ENCODE measurements at regions not wholly inside any gene's neighbourhood (a gene's known extent, or its start where the extent isn't known, plus 50 kb on each side); places are given as distances from the start of the nearest gene placed in this dataset.
"Not testable (repeated sequence)": the region's sequence is repeated elsewhere in the genome, so short reads cannot be mapped to it uniquely, and the experiment has no call there.

GRCh38 chr12:107364875-107365518 is 271.6 kb upstream of the CRY1 start:
- FAIRE-seq: no peak
- DNase-seq (ENCODE audit: insufficient read length, low spot score): no peak

- FAIRE-seq: no peak
- DNase-seq (ENCODE audit: insufficient read length, low spot score): no peak
Measured at GRCh38 chr12:107365703-107366102, 272.4 kb upstream of the CRY1 start.

DNA sequence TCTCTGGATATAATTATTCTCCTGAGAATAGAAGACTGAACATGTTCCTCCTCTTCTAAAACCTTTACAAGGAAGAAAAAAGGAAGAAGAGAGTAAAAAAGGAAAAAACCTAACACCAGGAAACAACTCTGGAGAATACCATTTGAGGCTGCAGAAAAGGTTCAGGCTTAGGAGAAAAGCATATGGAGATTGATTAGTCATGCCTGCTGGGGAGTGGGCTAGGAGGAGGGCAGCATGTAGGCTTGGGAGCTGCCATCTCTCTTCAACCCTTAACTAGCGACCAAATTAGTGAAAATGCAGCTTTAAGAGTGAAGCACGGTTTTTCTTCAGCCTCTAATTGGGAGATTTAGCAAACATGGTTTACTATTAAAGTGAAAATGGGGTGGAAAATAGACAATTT is 273.0 kb upstream of the CRY1 start:
- DNase-seq (ENCODE audit: insufficient read length, low spot score): no peak

GRCh38 chr12:107368586-107368985 is 275.2 kb upstream of the CRY1 start:
- FAIRE-seq (no peak), DNase-seq (ENCODE audit: insufficient read length, low spot score) (no peak)

More for the DNA sequence above, 273.0 kb upstream of the CRY1 start:
- FAIRE-seq: no peak

GRCh38 chr12:107369006-107369405 is 275.7 kb upstream of the CRY1 start:
- FAIRE-seq (no peak), DNase-seq (ENCODE audit: insufficient read length, low spot score) (no peak)

GRCh38 chr12:107369679-107370078 is 276.3 kb upstream of the CRY1 start:
- DNase-seq (ENCODE audit: insufficient read length, low spot score) (no peak), FAIRE-seq (no peak)

DNA sequence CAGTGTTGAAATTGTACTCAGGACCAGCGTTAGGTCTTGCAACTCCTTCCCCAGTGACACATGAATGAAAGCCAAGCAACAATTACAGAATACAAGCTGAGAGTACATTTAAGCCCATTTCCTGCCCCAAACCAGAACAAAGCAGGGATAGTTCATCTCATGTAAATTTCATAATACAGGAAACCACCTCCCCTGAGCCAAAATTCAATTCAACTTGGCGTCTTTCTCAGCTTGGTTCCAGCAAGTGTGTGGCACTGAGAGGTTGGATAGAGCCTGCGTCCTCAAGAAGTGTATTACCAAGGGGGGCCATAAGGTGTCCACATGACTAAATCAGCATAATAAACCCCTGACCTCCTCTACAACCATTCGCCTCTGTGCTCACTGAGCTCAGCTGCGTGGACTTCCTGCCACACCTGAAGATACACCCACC is 278.9 kb upstream of the CRY1 start:
- DNase-seq (ENCODE audit: insufficient read length, low spot score) (no peak), FAIRE-seq (no peak)

GRCh38 chr12:107373238-107373809 is 280.0 kb upstream of the CRY1 start:
- FAIRE-seq (no peak), DNase-seq (ENCODE audit: insufficient read length, low spot score) (no peak)

- no peak for FAIRE-seq
- no peak for DNase-seq (ENCODE audit: insufficient read length, low spot score)
Measured at GRCh38 chr12:107374161-107374840, 281.0 kb upstream of the CRY1 start.

- FAIRE-seq (no peak), DNase-seq (ENCODE audit: insufficient read length, low spot score) (no peak)
Measured at GRCh38 chr12:107375231-107375630, 281.9 kb upstream of the CRY1 start.

DNA sequence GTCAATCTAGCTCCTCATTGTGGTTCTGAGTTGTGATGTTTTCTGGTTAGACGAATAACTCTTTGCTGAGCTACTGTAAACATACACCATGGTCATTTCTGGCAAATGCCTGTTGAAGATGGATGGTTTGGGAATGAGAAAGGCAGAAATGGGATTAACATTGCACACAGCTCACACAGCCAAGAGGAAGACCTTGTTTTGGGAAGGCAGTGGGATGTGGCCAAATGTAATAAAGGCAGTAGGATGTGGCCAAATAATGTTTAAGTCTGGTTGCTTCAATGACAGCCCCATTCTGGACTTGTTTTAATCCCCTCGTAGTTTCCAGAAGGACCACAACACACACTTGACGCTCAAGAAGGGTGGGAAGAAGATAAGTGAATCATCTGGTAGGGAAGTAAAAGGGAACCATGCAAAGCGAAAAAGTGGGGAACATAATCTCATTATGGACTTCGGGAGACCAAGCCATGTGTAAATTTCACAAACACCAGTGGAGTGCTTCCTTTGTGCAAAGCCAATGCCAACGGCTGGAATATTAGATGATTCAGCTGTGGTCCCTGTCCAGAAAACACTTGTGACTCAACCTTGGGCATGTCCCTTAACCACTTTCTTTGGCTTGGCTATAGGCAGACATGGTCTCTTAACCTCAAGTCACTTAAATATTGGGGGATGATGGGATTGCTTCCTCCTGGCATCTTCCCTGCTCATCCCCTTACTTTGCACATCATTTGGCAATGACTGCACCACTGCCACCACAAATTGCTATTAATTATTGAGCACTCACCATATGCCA is 284.4 kb upstream of the CRY1 start:
- peak; percentile 16 for FAIRE-seq
- no peak for DNase-seq (ENCODE audit: insufficient read length, low spot score)

- no peak for FAIRE-seq
Measured at GRCh38 chr12:107378609-107379008, 285.3 kb upstream of the CRY1 start.

GRCh38 chr12:107379142-107379851 is 285.9 kb upstream of the CRY1 start:
- DNase-seq (ENCODE audit: insufficient read length, low spot score): not testable (repeated sequence)

More at GRCh38 chr12:107378609-107379008, 285.3 kb upstream of the CRY1 start:
- no peak for DNase-seq (ENCODE audit: insufficient read length, low spot score)

GRCh38 chr12:107379852-107380567 is 286.7 kb upstream of the CRY1 start:
- FAIRE-seq (no peak), DNase-seq (ENCODE audit: insufficient read length, low spot score) (no peak)

More at GRCh38 chr12:107379142-107379851, 285.9 kb upstream of the CRY1 start:
- FAIRE-seq: peak; percentile 38

- no peak for FAIRE-seq
- DNase-seq (ENCODE audit: insufficient read length, low spot score): no peak
Measured at GRCh38 chr12:107384645-107385044, 291.3 kb upstream of the CRY1 start.

GRCh38 chr12:107385509-107385908 is 292.2 kb upstream of the CRY1 start:
- FAIRE-seq (peak; percentile 68), DNase-seq (ENCODE audit: insufficient read length, low spot score) (peak; percentile 60)

DNA sequence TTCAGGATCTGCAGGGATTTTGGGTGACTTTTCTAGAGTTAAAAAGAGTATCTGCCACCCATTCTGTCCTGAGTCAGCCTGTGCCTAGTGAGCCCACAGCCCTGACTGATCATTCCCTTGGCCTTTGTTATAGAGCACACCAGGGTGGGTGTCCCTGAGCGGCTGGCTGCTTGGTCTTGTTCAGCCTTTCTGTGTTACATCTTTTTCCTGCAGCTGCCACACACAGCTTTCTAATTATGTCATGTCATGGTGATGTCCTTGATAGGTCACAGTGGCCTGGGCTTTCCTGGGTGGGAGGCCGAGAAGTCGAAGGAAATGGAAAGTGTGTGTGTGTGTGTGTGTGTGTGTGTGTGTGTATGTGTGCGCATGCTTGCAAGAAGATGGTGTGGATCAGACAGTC is 293.2 kb upstream of the CRY1 start:
- DNase-seq (ENCODE audit: insufficient read length, low spot score) (no peak), FAIRE-seq (no peak)

GRCh38 chr12:107388263-107388662 is 294.9 kb upstream of the CRY1 start:
- no peak for FAIRE-seq
- DNase-seq (ENCODE audit: insufficient read length, low spot score): no peak

DNA sequence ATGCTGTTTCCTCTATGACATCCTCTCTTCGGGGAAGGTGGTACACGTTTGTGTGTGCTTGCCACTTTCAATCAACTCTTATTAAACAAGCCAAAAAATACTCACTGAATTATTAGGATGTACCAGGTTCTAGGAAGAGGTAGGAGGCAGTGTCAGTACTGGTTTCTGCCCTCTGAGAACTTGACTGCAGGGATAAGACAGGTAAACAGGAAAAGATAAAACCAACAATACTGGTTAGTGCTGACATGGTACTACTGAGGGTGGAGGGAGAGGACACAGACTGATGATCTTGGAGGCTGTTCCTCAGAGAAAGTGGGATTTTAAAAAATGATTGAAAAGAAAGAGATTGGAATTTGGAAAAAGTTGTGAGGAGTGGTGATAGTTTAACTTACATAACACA is 295.2 kb upstream of the PWP1 start:
- no peak for DNase-seq (ENCODE audit: insufficient read length, low spot score)

More for the DNA sequence above, 295.2 kb upstream of the PWP1 start:
- FAIRE-seq: no peak

All from HTR-8/SVneo (cell line).